ENCODE measurements at regions not wholly inside any gene's neighbourhood (a gene's known extent, or its start where the extent isn't known, plus 50 kb on each side); places are given as distances from the start of the nearest gene placed in this dataset.

- ChIA-PET POLR2A (no interaction called here), CTCF (interaction anchor here (0.7 to 3.9 kb wide), 3 partner anchors 63 to 341 kb away, joined by 3 to 18 read pairs (median 5); no protein-coding TSS in a partner anchor)
- Mint-ChIP-seq H3K9me3 (no peaks in the 10 kb centered on the region), H3K27me3 (ENCODE audit: low read depth) (no peaks in the 10 kb centered on the region), H3K4me1 (0 out of 2 replicates have a peak, but pooled peaks cover 4% of the 10 kb centered on the region), H3K4me3 (no peak overlapping the region), H3K27ac (no peak overlapping the region), H3K36me3 (no peaks in the 10 kb centered on the region)
- TF ChIP-seq E2F1 (CRISPR knock-in tag; IDR thresholded peaks at IDR 0.05) (no peak), OVOL2 (CRISPR knock-in tag; IDR thresholded peaks at IDR 0.05; ENCODE audit: borderline replicate concordance) (no peak), E2F4 (CRISPR knock-in tag; IDR thresholded peaks at IDR 0.05; ENCODE audit: borderline replicate concordance, low read depth) (no peak), CREM (CRISPR knock-in tag; IDR thresholded peaks at IDR 0.05) (no peak), ATF2 (CRISPR knock-in tag; IDR thresholded peaks at IDR 0.05; ENCODE audit: borderline replicate concordance, low read depth) (no peak), CREB1 (CRISPR knock-in tag; IDR thresholded peaks at IDR 0.05) (no peak), ETV6 (CRISPR knock-in tag; IDR thresholded peaks at IDR 0.05) (no peak), TEAD1 (CRISPR knock-in tag; IDR thresholded peaks at IDR 0.05) (no peak), NR2C2 (CRISPR knock-in tag; IDR thresholded peaks at IDR 0.05) (no peak), ZNF138 (CRISPR knock-in tag; conservative IDR thresholded peaks at IDR 0.05) (no peak), CTCF (IDR thresholded peaks at IDR 0.05) (no peak), ERG (CRISPR knock-in tag; IDR thresholded peaks at IDR 0.05) (no peak), TCF7 (CRISPR knock-in tag; IDR thresholded peaks at IDR 0.05; ENCODE audit: low read depth) (no peak), USF2 (CRISPR knock-in tag; IDR thresholded peaks at IDR 0.05) (no peak), GTF2I (CRISPR knock-in tag; conservative IDR thresholded peaks at IDR 0.05) (no peak)
- DNase-seq (ENCODE audit: low spot score) (no peak), ATAC-seq (peak; percentile 43; the same call in 1 of the 2 replicates)
Measured at GRCh38 chr20:48556956-48557355, 270.8 kb downstream of the PREX1 start.

GRCh38 chr20:48552550-48552949, 275.2 kb downstream of the PREX1 start:
- POLR2A ChIA-PET: no interaction called here
- no peaks in the 10 kb centered on the region for H3K27me3 Mint-ChIP-seq (ENCODE audit: low read depth)
- no peak overlapping the region for H3K27ac Mint-ChIP-seq
- H3K4me3 Mint-ChIP-seq: no peak overlapping the region
- CTCF ChIA-PET: no interaction called here
- DNase-seq (ENCODE audit: low spot score) (no peak), ATAC-seq (no peak)
- no peaks in the 10 kb centered on the region for H3K36me3 Mint-ChIP-seq
- H3K4me1 Mint-ChIP-seq: 0 out of 2 replicates have a peak, but pooled peaks cover 4% of the 10 kb centered on the region
- H3K9me3 Mint-ChIP-seq: no peaks in the 10 kb centered on the region
- TF ChIP-seq SMAD3 (CRISPR knock-in tag; IDR thresholded peaks at IDR 0.05; ENCODE audit: borderline replicate concordance): no peak
- TF ChIP-seq JAZF1 (CRISPR knock-in tag; IDR thresholded peaks at IDR 0.05): no peak
- TF ChIP-seq ZSCAN18 (CRISPR knock-in tag; IDR thresholded peaks at IDR 0.05): no peak
- no peak for TF ChIP-seq ZNF121 (CRISPR knock-in tag; IDR thresholded peaks at IDR 0.05)
- no peak for TF ChIP-seq NR2C2 (CRISPR knock-in tag; IDR thresholded peaks at IDR 0.05)
- TF ChIP-seq HMGA2 (CRISPR knock-in tag; IDR thresholded peaks at IDR 0.05): no peak
- TF ChIP-seq ETV6 (CRISPR knock-in tag; IDR thresholded peaks at IDR 0.05): no peak
- TF ChIP-seq ZNF263 (CRISPR knock-in tag; IDR thresholded peaks at IDR 0.05; ENCODE audit: low read depth): no peak
- no peak for TF ChIP-seq SP1 (CRISPR knock-in tag; conservative IDR thresholded peaks at IDR 0.05)
- no peak for TF ChIP-seq HMGXB4 (CRISPR knock-in tag; IDR thresholded peaks at IDR 0.05)
